SU-DHL-6 (cell line): ENCODE measurements at regions not wholly inside any gene's neighbourhood (a gene's known extent, or its start where the extent isn't known, plus 50 kb on each side); places are given as distances from the start of the nearest gene placed in this dataset.

Source experiments
- H2AFZ ChIP-seq: fragments of 200-600 bp; sonication (generic); 2 replicates; pipeline ENCODE4 v1.6.1; 2014; ENCODE audit warnings: low read depth, mild to moderate bottlenecking, moderate library complexity, mixed read lengths, antibody characterized with exemption, low read length; ENCODE audit not compliant: severe bottlenecking
- H3F3A ChIP-seq: fragments of 200-600 bp; shearing (Covaris generic); 2 replicates; pipeline ENCODE4 v1.6.0; 2016; ENCODE audit warnings: antibody characterized with exemption, mild to moderate bottlenecking; ENCODE audit not compliant: insufficient read depth
- H3K27ac ChIP-seq: fragments of 200-600 bp; sonication (generic); 2 replicates; pipeline ENCODE4 v1.5.1; 2016; ENCODE audit warnings: low read depth, mild to moderate bottlenecking, low read length, moderate library complexity, mixed read lengths
- H3K27me3 ChIP-seq: fragments of 200-600 bp; sonication (generic), shearing (Covaris generic); 2 replicates; pipeline ENCODE4 v1.6.0; 2014; ENCODE audit warnings: mild to moderate bottlenecking, low read length
- H3K36me3 ChIP-seq: fragments of 200-600 bp; sonication (generic); 2 replicates; pipeline ENCODE4 v1.6.1; 2014; ENCODE audit warnings: mild to moderate bottlenecking, low read length, mixed read lengths
- H3K4me2 ChIP-seq: fragments of 300-600, 200-600 bp; shearing (Covaris generic), sonication (generic); 2 replicates; pipeline ENCODE4 v1.6.0; 2014; ENCODE audit warnings: low read length, low read depth, mild to moderate bottlenecking; ENCODE audit not compliant: poor library complexity, severe bottlenecking
- H3K4me3 ChIP-seq: fragments of 200-600 bp; sonication (generic); 2 replicates; pipeline ENCODE4 v1.5.1; 2014; ENCODE audit warnings: antibody characterized with exemption, low read length, mild to moderate bottlenecking, mixed read lengths; ENCODE audit not compliant: insufficient read depth, poor library complexity, severe bottlenecking
- H3K79me2 ChIP-seq: fragments of 200-600 bp; sonication (generic); 2 replicates; pipeline ENCODE4 v1.6.1; 2014; ENCODE audit warnings: mild to moderate bottlenecking, low read length, moderate library complexity; ENCODE audit not compliant: insufficient read depth
- H3K9ac ChIP-seq: fragments of 200-600 bp; sonication (generic); 2 replicates; pipeline ENCODE4 v1.7.0; 2014; ENCODE audit warnings: mild to moderate bottlenecking, low read length
- H3K9me2 ChIP-seq: fragments of 200-600 bp; sonication (generic); replicated peaks from 2 replicates; pipeline ENCODE4 v1.6.1; 2014; ENCODE audit warnings: low read length; ENCODE audit not compliant: insufficient read depth
- H3K9me3 ChIP-seq: fragments of 200-600 bp; sonication (generic); 2 replicates; pipeline ENCODE4 v1.6.1; 2014; ENCODE audit warnings: low read length, mixed read lengths; ENCODE audit not compliant: insufficient read depth
- H4K20me1 ChIP-seq: fragments of 200-600 bp; sonication (generic); 2 replicates; pipeline ENCODE4 v1.6.1; 2014; ENCODE audit warnings: low read depth, mild to moderate bottlenecking, antibody characterized with exemption, low read length, moderate library complexity, mixed read lengths
- CTCF ChIP-seq: fragments of 200-600 bp; sonication (generic); IDR thresholded peaks from one replicate; pipeline ENCODE4 v1.5.1; 2017; ENCODE audit warnings: antibody characterized with exemption, mild to moderate bottlenecking, low read length, moderate library complexity; ENCODE audit not compliant: insufficient read depth, poor library complexity, severe bottlenecking
- EZH2phosphoT487 ChIP-seq: fragments of 200-600 bp; sonication (generic), shearing (Covaris generic); conservative IDR thresholded peaks from 2 replicates; pipeline ENCODE4 v1.6.1; 2018; ENCODE audit warnings: mild to moderate bottlenecking, antibody characterized with exemption, low read length, moderate library complexity, mixed read lengths

- H3F3A ChIP-seq: no peaks in the 10 kb centered on the region
- no peaks in the 10 kb centered on the region for H4K20me1 ChIP-seq
- no peaks in the 10 kb centered on the region for H3K9me3 ChIP-seq
- no peak overlapping the region for H3K4me2 ChIP-seq
- no peak overlapping the region for H3K9ac ChIP-seq
- no peaks in the 10 kb centered on the region for H3K27me3 ChIP-seq
- no peaks in the 10 kb centered on the region for H3K9me2 ChIP-seq
- H3K36me3 ChIP-seq: no peaks in the 10 kb centered on the region
- no peak for TF ChIP-seq EZH2phosphoT487
- TF ChIP-seq CTCF: no peak
- H3K27ac ChIP-seq: no peak overlapping the region
- no peaks in the 10 kb centered on the region for H3K79me2 ChIP-seq
- H2AFZ ChIP-seq: no peak overlapping the region
- H3K4me3 ChIP-seq: no peak overlapping the region
Observed at GRCh38 chrX:82658492-82658891, 849.6 kb upstream of the POU3F4 start.

- Histone ChIP-seq H3F3A (no peaks in the 10 kb centered on the region), H3K27ac (no peak overlapping the region), H3K4me3 (no peak overlapping the region), H3K36me3 (no peaks in the 10 kb centered on the region), H3K27me3 (no peaks in the 10 kb centered on the region), H3K4me2 (no peak overlapping the region), H3K79me2 (no peaks in the 10 kb centered on the region), H3K9ac (no peak overlapping the region), H3K9me2 (no peaks in the 10 kb centered on the region), H2AFZ (no peak overlapping the region), H4K20me1 (no peaks in the 10 kb centered on the region), H3K9me3 (no peaks in the 10 kb centered on the region)
- TF ChIP-seq EZH2phosphoT487 (no peak), CTCF (no peak)
Observed at GRCh38 chrX:82666355-82666754, 841.7 kb upstream of the POU3F4 start.

GRCh38 chrX:82675104-82675503 is 833.0 kb upstream of the POU3F4 start:
- Histone ChIP-seq H3K9ac (no peak overlapping the region), H3K36me3 (no peaks in the 10 kb centered on the region), H3F3A (no peaks in the 10 kb centered on the region), H3K79me2 (no peaks in the 10 kb centered on the region), H3K4me2 (no peak overlapping the region), H4K20me1 (no peaks in the 10 kb centered on the region), H3K4me3 (no peak overlapping the region), H3K9me3 (no peaks in the 10 kb centered on the region), H2AFZ (no peak overlapping the region), H3K27ac (no peak overlapping the region), H3K9me2 (no peaks in the 10 kb centered on the region), H3K27me3 (no peaks in the 10 kb centered on the region)
- TF ChIP-seq EZH2phosphoT487 (no peak), CTCF (no peak)

- no peaks in the 10 kb centered on the region for H3K79me2 ChIP-seq
- no peak for TF ChIP-seq EZH2phosphoT487
- peak; percentile 11 for TF ChIP-seq CTCF
Observed at GRCh38 chrX:82676386-82676785, 831.7 kb upstream of the POU3F4 start.

More at GRCh38 chrX:82676386-82676785, 831.7 kb upstream of the POU3F4 start:
- H4K20me1 ChIP-seq: no peaks in the 10 kb centered on the region
- no peak overlapping the region for H3K27ac ChIP-seq
- H3K9me2 ChIP-seq: no peaks in the 10 kb centered on the region
- no peaks in the 10 kb centered on the region for H3F3A ChIP-seq
- H2AFZ ChIP-seq: no peak overlapping the region
- no peak overlapping the region for H3K4me2 ChIP-seq
- no peaks in the 10 kb centered on the region for H3K27me3 ChIP-seq
- no peak overlapping the region for H3K4me3 ChIP-seq
- no peaks in the 10 kb centered on the region for H3K36me3 ChIP-seq
- H3K9ac ChIP-seq: no peak overlapping the region
- H3K9me3 ChIP-seq: no peaks in the 10 kb centered on the region
